K562 (cell line): ENCODE measurements at regions not wholly inside any gene's neighbourhood (a gene's known extent, or its start where the extent isn't known, plus 50 kb on each side); places are given as distances from the start of the nearest gene placed in this dataset.
A peak's percentile ranks its signal among the peaks of the same experiment; 100 is the strongest.

Experiments
- ATAC-seq: fragments of 200-7000 bp; cut with Tn5 transposase; 3 replicates; pipeline ENCODE4 v1.9.1; 2020; ENCODE audit warnings: moderate library complexity
- BruUV-seq: library from RNA; stranded (reverse); fragments of 400-500 nt; replicated peaks from 2 replicates; lab custom pipeline; 2021; lab: Mats Ljungman, UMichigan
- CTCF ChIA-PET: fragments of 300-600 bp; formaldehyde crosslinking; extraction: SDS; loops from one replicate; lab custom pipeline; 2021; ENCODE audit warnings: low intra/inter-chr PET ratio; lab: Yijun Ruan, JAX
- POLR2A ChIA-PET: fragments of 300-600, 350-650 bp; sonication (Branson Sonifier 250); formaldehyde crosslinking; extraction: SDS; loops from one replicate; lab custom pipeline; 2021; ENCODE audit warnings: antibody characterized with exemption, inconsistent platforms; lab: Yijun Ruan, JAX
- DNase-seq, 4 experiments: peaks; one replicate each; pipeline versions ENCODE4 v3.0.0 to v3.0.0-alpha.2; 2011 to 2018; ENCODE audit warnings: low spot score in 3 of 4, mixed read lengths in 3 of 4; ENCODE audit errors: extremely low read depth in 1 of 4
- FAIRE-seq: peaks from 2 replicates; lab custom pipeline; 2011; peaks lifted over from hg19 to GRCh38; lab: Jason Lieb, UNC
- H2AFZ ChIP-seq: 2 replicates; pipeline ENCODE4 v1.6.0; 2011; ENCODE audit warnings: low read depth, low read length, control low read depth, inconsistent platforms
- H3K27ac ChIP-seq: fragments of 200-600 bp; 3 replicates; pipeline ENCODE4 v1.8.0; 2011; ENCODE audit warnings: low read depth, mild to moderate bottlenecking, control low read depth, inconsistent platforms, low read length, moderate library complexity, mixed read lengths; ENCODE audit errors: extremely low read depth
- H3K27me3 ChIP-seq, 2 experiments: fragments of 300-600 bp in 1 of 2; 2 replicates in 1 of 2; 3 replicates in 1 of 2; pipeline versions ENCODE4 v1.6.0 to v1.8.0; 2011; ENCODE audit warnings: inconsistent platforms in 2 of 2, low read length in 2 of 2, mild to moderate bottlenecking in 1 of 2, mixed read lengths in 1 of 2, moderate library complexity in 1 of 2; ENCODE audit not compliant: control insufficient read depth in 2 of 2, insufficient read depth in 2 of 2
- H3K36me3 ChIP-seq: fragments of 300-600 bp; 3 replicates; pipeline ENCODE4 v1.8.0; 2011; ENCODE audit warnings: mild to moderate bottlenecking, low read length, inconsistent platforms; ENCODE audit not compliant: control insufficient read depth, insufficient read depth
- H3K4me1 ChIP-seq, 2 experiments: fragments of 200-600 bp in 1 of 2; replicated peaks in 1 of 2; 2 replicates in 1 of 2; 3 replicates in 1 of 2; pipeline versions ENCODE4 v1.5.1 to v1.8.0; 2011; ENCODE audit warnings: inconsistent platforms in 2 of 2, low read length in 2 of 2, mild to moderate bottlenecking in 1 of 2, mixed read lengths in 1 of 2, moderate library complexity in 1 of 2; ENCODE audit not compliant: control insufficient read depth in 2 of 2, insufficient read depth in 2 of 2
- H3K4me2 ChIP-seq: 2 replicates; pipeline ENCODE4 v1.6.1; 2011; ENCODE audit warnings: low read length, control low read depth, inconsistent platforms, mixed read lengths; ENCODE audit not compliant: insufficient read depth
- H3K4me3 ChIP-seq: fragments of 200-600 bp; sonication (generic), shearing (Covaris generic); 2 replicates; pipeline ENCODE4 v1.5.1; 2016; ENCODE audit warnings: control low read depth, inconsistent platforms
- H3K79me2 ChIP-seq: fragments of 200-600 bp; 3 replicates; pipeline ENCODE4 v1.8.0; 2011; ENCODE audit warnings: low read length, inconsistent platforms; ENCODE audit not compliant: control insufficient read depth, insufficient read depth
- H3K9ac ChIP-seq, 2 experiments: 2 replicates each; pipeline versions ENCODE4 v1.6.0 to v1.6.1; 2011; ENCODE audit warnings: low read depth in 2 of 2, low read length in 2 of 2, control low read depth in 1 of 2, inconsistent platforms in 1 of 2, mild to moderate bottlenecking in 1 of 2, mixed read lengths in 1 of 2; ENCODE audit not compliant: insufficient read depth in 1 of 2
- H3K9me1 ChIP-seq: one replicate; pipeline ENCODE4 v1.6.0; 2011; ENCODE audit warnings: inconsistent platforms, mild to moderate bottlenecking, low read length, moderate library complexity; ENCODE audit not compliant: control insufficient read depth, insufficient read depth
- H3K9me3 ChIP-seq: replicated peaks from 2 replicates; pipeline ENCODE4 v1.5.1; 2011; ENCODE audit warnings: low read depth, low read length, inconsistent platforms; ENCODE audit not compliant: control insufficient read depth, insufficient read depth
- H4K20me1 ChIP-seq: replicated peaks from 2 replicates; pipeline ENCODE4 v1.6.1; 2011; ENCODE audit warnings: low read length, inconsistent platforms, mixed read lengths; ENCODE audit not compliant: control insufficient read depth, insufficient read depth
- CCNT2 ChIP-seq: IDR thresholded peaks from 2 replicates; pipeline ENCODE4 v1.6.1; 2011; ENCODE audit warnings: borderline replicate concordance, low read depth, mild to moderate bottlenecking, moderate library complexity, mixed read lengths, low read length; ENCODE audit not compliant: insufficient read length; ENCODE audit errors: extremely low read depth
- CEBPG ChIP-seq, 3 experiments: fragments of 200-800 bp in 1 of 3; sonication (Bioruptor generic) in 1 of 3; sonication (generic) in 1 of 3; formaldehyde crosslinking in 1 of 3; IDR thresholded peaks in 2 of 3; conservative IDR thresholded peaks in 1 of 3; 2 replicates each; pipeline versions ENCODE4 v1.6.1 to v1.8.0; 2016 to 2022; ENCODE audit warnings: missing compliant biosample characterization in 2 of 3, missing genetic modification characterization in 2 of 3, mild to moderate bottlenecking in 1 of 3, missing genetic modification reagents in 1 of 3
- FOS ChIP-seq: IDR thresholded peaks from 3 replicates; pipeline ENCODE4 v1.6.1; 2011; ENCODE audit not compliant: insufficient read length; ENCODE audit errors: extremely low read depth
- ILF3 ChIP-seq: fragments of 450-650 bp; IDR thresholded peaks from 2 replicates; pipeline ENCODE4 v1.6.1; 2018; ENCODE audit warnings: antibody characterized with exemption, mild to moderate bottlenecking, moderate library complexity, borderline replicate concordance
- NRF1 ChIP-seq, 2 experiments: fragments of 450-650 bp; IDR thresholded peaks in 1 of 2; conservative IDR thresholded peaks in 1 of 2; 2 replicates each; pipeline ENCODE4 v1.6.1; 2014; ENCODE audit warnings: mild to moderate bottlenecking in 2 of 2
- SRSF9 ChIP-seq: fragments of 200-400 bp; formaldehyde crosslinking; IDR thresholded peaks from 2 replicates; pipeline ENCODE4 v1.6.1; 2017; ENCODE audit warnings: low read depth, low read length, borderline replicate concordance
- ZNF780A ChIP-seq: fragments of 250-450 bp; sonication (Bioruptor Pico); IDR thresholded peaks from 2 replicates; pipeline ENCODE4 v1.5.0; 2021; ENCODE audit warnings: mild to moderate bottlenecking
- WGBS: fragments of 100-300 bp; shearing (Covaris generic); methylation state at CpG from one replicate; pipeline ENCODE4 v1.1.6; 2016; ENCODE audit warnings: low coverage, mixed read lengths; ENCODE audit not compliant: insufficient coverage; ENCODE audit errors: missing lambda C conversion rate; 5-methylcytosine and 5-hydroxymethylcytosine counted together
- in situ Hi-C: fragments of 300-500 bp; cut with MboI; formaldehyde crosslinking; loops from 4 replicates; pipeline ENCODE4 v1.15.0; 2018; ENCODE audit warnings: inconsistent platforms, mixed read lengths
- intact Hi-C: fragments of 100-400 bp; cut with micrococcal nuclease; formaldehyde crosslinking; loops from 2 replicates; pipeline ENCODE4 v1.14.2; 2022

GRCh38 chr2:190805843-190806242 lies 74.8 kb upstream of the GLS start:
- no peaks in the 10 kb centered on the region for H3K9me1 ChIP-seq
- no peaks in the 10 kb centered on the region for H3K79me2 ChIP-seq
- WGBS = 4% methylated on average over 3 of the region's 3 CpGs
- ChIA-PET CTCF (interaction anchor here (0.7 kb wide), 1 partner anchor 25 kb away, joined by 5 read pairs; no protein-coding TSS in a partner anchor), POLR2A (interaction anchor here (0.8 to 1.2 kb wide), 3 partner anchors 11 to 87 kb away, joined by 3 read pairs; no protein-coding TSS in a partner anchor)
- H3K4me1 ChIP-seq = no peaks in the 10 kb centered on the region; a peak in 1 of 5 replicates
- no peak for TF ChIP-seq ILF3
- no peak for TF ChIP-seq FOS
- TF ChIP-seq SRSF9 = no peak
- no peak for TF ChIP-seq CCNT2
- no peak overlapping the region for H2AFZ ChIP-seq
- in situ Hi-C loops (no loop called here), intact Hi-C loops (loop anchor here (10.0 kb wide), 3 partner anchors 271 to 711 kb away; partner anchors contain the start of gene NEMP2)
- no peak overlapping the region for H3K4me3 ChIP-seq
- BruUV-seq = no TSS peak
- H3K36me3 ChIP-seq = no peaks in the 10 kb centered on the region
- no peak overlapping the region for H3K9ac ChIP-seq
- no peak overlapping the region for H3K4me2 ChIP-seq
- H3K9me3 ChIP-seq = no peaks in the 10 kb centered on the region
- no peak overlapping the region for H3K27ac ChIP-seq
- no peaks in the 10 kb centered on the region for H3K27me3 ChIP-seq
- H4K20me1 ChIP-seq = no peaks in the 10 kb centered on the region
- no peak for FAIRE-seq
- ATAC-seq = no peak
- no peak for DNase-seq

- POLR2A ChIA-PET = interaction anchor here (1.4 kb wide), 1 partner anchor 12 kb away, joined by 5 read pairs; no protein-coding TSS in a partner anchor
- ATAC-seq (no peak), FAIRE-seq (no peak), DNase-seq (no peak)
- Histone ChIP-seq H4K20me1 (no peaks in the 10 kb centered on the region), H3K9ac (no peak overlapping the region), H2AFZ (no peak overlapping the region), H3K4me2 (no peak overlapping the region), H3K4me1 (no peaks in the 10 kb centered on the region), H3K27ac (no peak overlapping the region), H3K4me3 (no peak overlapping the region), H3K9me1 (no peaks in the 10 kb centered on the region), H3K36me3 (no peaks in the 10 kb centered on the region), H3K9me3 (no peaks in the 10 kb centered on the region), H3K27me3 (no peaks in the 10 kb centered on the region; a peak in 1 of 5 replicates), H3K79me2 (no peaks in the 10 kb centered on the region)
- TF ChIP-seq NRF1 (conservative IDR thresholded peaks at IDR 0.05 in 1 of 2, IDR thresholded peaks at IDR 0.05 in 1 of 2) (0 out of 4 replicates have a peak, but pooled peaks of 1 of the 2 experiments have one; percentile 23), ZNF780A (CRISPR knock-in tag) (no peak), CEBPG (CRISPR knock-in tag; IDR thresholded peaks at IDR 0.05) (no peak), CEBPG (tag; conservative IDR thresholded peaks at IDR 0.05 in 1 of 2, IDR thresholded peaks at IDR 0.05 in 1 of 2) (0 out of 4 replicates have a peak, but pooled peaks of 1 of the 2 experiments have one; percentile 3)
- intact Hi-C loops (loop anchor here (10.0 kb wide), 3 partner anchors 273 to 713 kb away; partner anchors contain the start of gene NEMP2), in situ Hi-C loops (no loop called here)
- CTCF ChIA-PET = no interaction called here
- no TSS peak for BruUV-seq
- 42% methylated on average over 2 of the region's 2 CpGs for WGBS
Observed at GRCh38 chr2:190807886-190808285, 72.7 kb upstream of the GLS start.
